IPS DF 19.7 (cell line): ENCODE measurements at regions not wholly inside any gene's neighbourhood (a gene's known extent, or its start where the extent isn't known, plus 50 kb on each side); places are given as distances from the start of the nearest gene placed in this dataset.
"Not testable (repeated sequence)": the region's sequence is repeated elsewhere in the genome, so short reads cannot be mapped to it uniquely, and the experiment has no call there.

Experiments used
- DNase-seq: peaks from one replicate; pipeline ENCODE4 v3.0.0-alpha.2; 2013; ENCODE audit warnings: low read depth, low spot score

GRCh38 chr6:159522877-159523547, 170.0 kb downstream of the SOD2 start:
- DNase-seq = no peak

GRCh38 chr6:159521962-159522361, 171.1 kb downstream of the SOD2 start:
- no peak for DNase-seq

GRCh38 chr6:159520002-159520401, 173.0 kb downstream of the SOD2 start:
- DNase-seq = no peak

- not testable (repeated sequence) for DNase-seq
These were observed 177.2 kb downstream of the SOD2 start for GRCh38 chr6:159515811-159516210.

- no peak for DNase-seq
These were observed 179.1 kb downstream of the SOD2 start for GRCh38 chr6:159513914-159514313.

- DNase-seq = no peak
These were observed 179.8 kb downstream of the SOD2 start for GRCh38 chr6:159513074-159513720.

GRCh38 chr6:159512571-159512970, 180.5 kb downstream of the SOD2 start:
- no peak for DNase-seq

GRCh38 chr6:159512104-159512503, 180.9 kb downstream of the SOD2 start:
- DNase-seq = no peak

GRCh38 chr6:159510141-159510540, 182.9 kb downstream of the SOD2 start:
- no peak for DNase-seq

- no peak for DNase-seq
These were observed 184.1 kb downstream of the SOD2 start for GRCh38 chr6:159508931-159509330.

GRCh38 chr6:159506048-159506447, 187.0 kb downstream of the SOD2 start:
- no peak for DNase-seq

- no peak for DNase-seq
These were observed 187.7 kb downstream of the SOD2 start for GRCh38 chr6:159505140-159505922.

- DNase-seq = no peak
These were observed 191.5 kb downstream of the SOD2 start for GRCh38 chr6:159501558-159501957.

- no peak for DNase-seq
These were observed 194.0 kb downstream of the SOD2 start for GRCh38 chr6:159499034-159499433.

GRCh38 chr6:159494586-159494972, 198.5 kb downstream of the SOD2 start:
- DNase-seq = no peak

- no peak for DNase-seq
These were observed 199.0 kb downstream of the SOD2 start for GRCh38 chr6:159493898-159494585.

GRCh38 chr6:159493231-159493897, 199.7 kb downstream of the SOD2 start:
- DNase-seq = no peak

- DNase-seq = no peak
These were observed 202.6 kb downstream of the SOD2 start for GRCh38 chr6:159490298-159490937.

GRCh38 chr6:159487636-159488035, 205.4 kb downstream of the SOD2 start:
- DNase-seq = no peak

- DNase-seq = no peak
These were observed 209.8 kb downstream of the SOD2 start for GRCh38 chr6:159483259-159483658.

- DNase-seq = no peak
These were observed 211.1 kb downstream of the SOD2 start for GRCh38 chr6:159481897-159482296.
